Upper lobe of left lung (tissue), 6 donors: ENCODE measurements at regions not wholly inside any gene's neighbourhood (a gene's known extent, or its start where the extent isn't known, plus 50 kb on each side); places are given as distances from the start of the nearest gene placed in this dataset.

Experiments used
- ATAC-seq, 2 donors: fragments of 200-7000 bp; cut with Tn5 transposase; one replicate each; pipeline ENCODE4 v1.9.1; 2022; ENCODE audit warnings: mild to moderate bottlenecking in 2 of 2, moderate library complexity in 2 of 2; ENCODE audit not compliant: low FRiP score in 2 of 2
- DNase-seq, 2 donors: peaks; one replicate each; pipeline ENCODE4 v3.0.0-alpha.2; 2019 to 2020
- H3K27ac ChIP-seq, 4 donors: fragments of 200-600 bp; sonication (generic); one replicate each; pipeline ENCODE4 v1.5.1; 2016 to 2019
- H3K27me3 ChIP-seq, 4 donors: fragments of 200-600 bp; sonication (generic); one replicate each; pipeline ENCODE4 v1.5.1; 2017 to 2019
- H3K36me3 ChIP-seq, 4 donors: fragments of 200-600 bp; sonication (generic); one replicate each; pipeline ENCODE4 v1.5.1; 2016 to 2019
- H3K4me1 ChIP-seq, 4 donors: fragments of 200-600 bp; sonication (generic); one replicate each; pipeline ENCODE4 v1.5.1; 2018 to 2019
- H3K4me3 ChIP-seq, 4 donors: fragments of 200-600 bp; sonication (generic); one replicate each; pipeline ENCODE4 v1.5.1; 2017 to 2019; ENCODE audit warnings: mild to moderate bottlenecking in 2 of 4, moderate library complexity in 1 of 4
- H3K9me3 ChIP-seq, 4 donors: fragments of 200-600 bp; sonication (generic); one replicate each; pipeline ENCODE4 v1.5.1; 2018 to 2019
- CTCF ChIP-seq, 6 experiments: fragments of 450-650 bp in 4 of 6; fragments of 200-600 bp in 2 of 6; sonication (generic) in 2 of 6; IDR thresholded peaks; one replicate each; pipeline ENCODE4 v1.5.1; 2016 to 2019; ENCODE audit warnings: antibody characterized with exemption in 6 of 6
- EP300 ChIP-seq, 4 donors: sonication (generic); formaldehyde crosslinking; IDR thresholded peaks; one replicate each; pipeline ENCODE4 v1.5.1; 2017; ENCODE audit warnings: antibody characterized with exemption in 4 of 4, control low read depth in 2 of 4
- POLR2A ChIP-seq, 4 donors: fragments of 450-650 bp; IDR thresholded peaks; one replicate each; pipeline ENCODE4 v1.5.1; 2016 to 2017; ENCODE audit warnings: antibody characterized with exemption in 4 of 4, mild to moderate bottlenecking in 2 of 4
- POLR2AphosphoS5 ChIP-seq, 2 donors: sonication (generic); formaldehyde crosslinking; IDR thresholded peaks; one replicate each; pipeline ENCODE4 v1.5.1; 2017; ENCODE audit warnings: antibody characterized with exemption in 2 of 2
- WGBS, 2 donors: methylation state at CpG; one replicate each; pipeline ENCODE4 v1.1.5; 2017 to 2018; 5-methylcytosine and 5-hydroxymethylcytosine counted together
- donor health status: DM: no; HTN: no; CAD: no; lungs with moderate emphysema.
- donor health status: DM: no; HTN: yes; CAD: no; lungs with severe emphysema.

GRCh38 chr7:3245077-3245476, 56.0 kb upstream of the SDK1 start:
- H3K9me3 ChIP-seq: no peaks in the 10 kb centered on the region
- TF ChIP-seq EP300 (IDR thresholded peaks at IDR 0.05) (no peak), POLR2A (IDR thresholded peaks at IDR 0.05) (no peak), POLR2AphosphoS5 (IDR thresholded peaks at IDR 0.05) (no peak)
- H3K27me3 ChIP-seq: no peaks in the 10 kb centered on the region
- no peaks in the 10 kb centered on the region for H3K36me3 ChIP-seq
- ATAC-seq: no peak
- H3K4me3 ChIP-seq: no peak overlapping the region
- no peak overlapping the region for H3K27ac ChIP-seq
- DNase-seq: no peak
- 55 to 65% methylated on average over 2 of the region's 2 CpGs for WGBS, 2 donors
- H3K4me1 ChIP-seq: no peaks in the 10 kb centered on the region

- no peak for ATAC-seq
- Histone ChIP-seq H3K36me3 (no peaks in the 10 kb centered on the region), H3K27ac (peak overlapping the region in 1 of 4 donors; percentile 52), H3K4me3 (no peak overlapping the region), H3K4me1 (no peaks in the 10 kb centered on the region), H3K9me3 (no peaks in the 10 kb centered on the region), H3K27me3 (no peaks in the 10 kb centered on the region)
- no peak for DNase-seq
- WGBS, 2 donors: 83 to 87% methylated on average over 3 of the region's 3 CpGs
- TF ChIP-seq POLR2A (IDR thresholded peaks at IDR 0.05): no peak
- no peak for TF ChIP-seq POLR2AphosphoS5 (IDR thresholded peaks at IDR 0.05)
- TF ChIP-seq EP300 (IDR thresholded peaks at IDR 0.05): no peak
- no peak for TF ChIP-seq CTCF (IDR thresholded peaks at IDR 0.05)
Measured at GRCh38 chr7:3245721-3246120, 55.3 kb upstream of the SDK1 start.

GRCh38 chr7:3246127-3246526, 54.9 kb upstream of the SDK1 start:
- H3K36me3 ChIP-seq: no peaks in the 10 kb centered on the region
- no peak for TF ChIP-seq EP300 (IDR thresholded peaks at IDR 0.05)
- TF ChIP-seq CTCF (IDR thresholded peaks at IDR 0.05): no peak
- no peak for TF ChIP-seq POLR2A (IDR thresholded peaks at IDR 0.05)
- no peak for TF ChIP-seq POLR2AphosphoS5 (IDR thresholded peaks at IDR 0.05)
- no peaks in the 10 kb centered on the region for H3K9me3 ChIP-seq
- H3K4me3 ChIP-seq: no peak overlapping the region
- H3K4me1 ChIP-seq: no peaks in the 10 kb centered on the region
- no peak for DNase-seq
- WGBS, 2 donors: 88 to 89% methylated on average over 2 to 3 of the region's 3 CpGs
- no peaks in the 10 kb centered on the region for H3K27me3 ChIP-seq
- H3K27ac ChIP-seq: peak overlapping the region in 1 of 4 donors; percentile 52
- ATAC-seq: no peak

GRCh38 chr7:3246651-3247050, 54.4 kb upstream of the SDK1 start:
- DNase-seq: no peak
- 54 to 62% methylated on average over 4 of the region's 4 CpGs for WGBS, 2 donors
- TF ChIP-seq EP300 (IDR thresholded peaks at IDR 0.05) (no peak), POLR2AphosphoS5 (IDR thresholded peaks at IDR 0.05) (no peak), CTCF (IDR thresholded peaks at IDR 0.05) (no peak), POLR2A (IDR thresholded peaks at IDR 0.05) (no peak)
- no peaks in the 10 kb centered on the region for H3K4me1 ChIP-seq
- no peak for ATAC-seq
- H3K36me3 ChIP-seq: no peaks in the 10 kb centered on the region
- H3K9me3 ChIP-seq: no peaks in the 10 kb centered on the region
- no peak overlapping the region for H3K27ac ChIP-seq
- no peak overlapping the region for H3K4me3 ChIP-seq
- no peaks in the 10 kb centered on the region for H3K27me3 ChIP-seq

GRCh38 chr7:3250725-3251124, 50.3 kb upstream of the SDK1 start:
- no peaks in the 10 kb centered on the region for H3K9me3 ChIP-seq
- 76 to 84% methylated on average over 5 of the region's 5 CpGs for WGBS, 2 donors
- no peak for DNase-seq
- TF ChIP-seq CTCF (IDR thresholded peaks at IDR 0.05): no peak
- TF ChIP-seq POLR2A (IDR thresholded peaks at IDR 0.05): no peak
- TF ChIP-seq EP300 (IDR thresholded peaks at IDR 0.05): no peak
- H3K27me3 ChIP-seq: no peaks in the 10 kb centered on the region
- ATAC-seq: no peak
- H3K4me3 ChIP-seq: no peak overlapping the region
- no peaks in the 10 kb centered on the region for H3K4me1 ChIP-seq
- no peak overlapping the region for H3K27ac ChIP-seq
- no peaks in the 10 kb centered on the region for H3K36me3 ChIP-seq
